B cell (primary cell): ENCODE measurements at regions not wholly inside any gene's neighbourhood (a gene's known extent, or its start where the extent isn't known, plus 50 kb on each side); places are given as distances from the start of the nearest gene placed in this dataset.

ENCODE experiments used
- CTCF ChIP-seq: fragments of 200-600 bp; IDR thresholded peaks from one replicate; pipeline ENCODE4 v1.8.0; 2022; ENCODE audit warnings: antibody characterized with exemption, mild to moderate bottlenecking
- EZH2 ChIP-seq: IDR thresholded peaks from 2 replicates; pipeline ENCODE4 v1.6.1; 2012; ENCODE audit warnings: borderline replicate concordance, low read depth, mild to moderate bottlenecking, moderate library complexity, low read length; ENCODE audit not compliant: insufficient read depth, poor library complexity, severe bottlenecking

- no peak for TF ChIP-seq CTCF
- TF ChIP-seq EZH2, result no peak
Measured at GRCh38 chr14:101250336-101250947, 310.9 kb upstream of the DIO3 start.
